ENCODE measurements at regions not wholly inside any gene's neighbourhood (a gene's known extent, or its start where the extent isn't known, plus 50 kb on each side); places are given as distances from the start of the nearest gene placed in this dataset.
"Not testable (repeated sequence)": the region's sequence is repeated elsewhere in the genome, so short reads cannot be mapped to it uniquely, and the experiment has no call there.

DNA sequence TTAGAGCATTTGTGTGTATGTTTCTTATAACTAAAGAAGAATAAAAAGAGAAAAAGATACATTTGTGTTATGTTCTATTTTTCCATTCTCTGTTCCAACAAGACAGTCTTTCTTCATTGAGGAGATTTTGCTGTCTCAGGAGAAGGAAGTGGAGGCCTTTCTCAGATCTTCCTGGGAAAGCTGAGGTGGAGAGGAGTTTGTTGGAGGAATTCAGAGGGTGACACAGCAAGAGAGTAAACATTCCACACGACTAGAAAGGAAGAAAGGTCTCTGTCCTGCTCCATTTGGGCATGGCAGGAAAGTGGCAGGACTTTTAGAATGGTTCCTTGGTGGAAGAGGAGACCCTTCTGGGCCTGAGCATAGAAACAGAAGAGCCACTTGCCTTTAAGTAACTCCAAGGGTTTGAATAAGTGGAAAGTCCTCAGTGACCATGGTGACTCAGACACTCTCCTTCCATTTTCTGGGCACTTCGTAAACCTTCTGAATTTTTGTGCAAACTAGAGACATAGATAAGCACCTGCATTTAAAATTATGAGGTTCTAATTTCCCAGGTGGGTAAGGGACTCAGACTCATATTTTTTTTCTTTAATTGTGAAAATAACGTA is 52.3 kb upstream of the COL5A2 start:
- Histone ChIP-seq H3K4me1 (ENCODE audit: control insufficient read depth, insufficient read depth, low read length) (no peaks in the 10 kb centered on the region), H3K36me3 (ENCODE audit: control insufficient read depth, insufficient read depth, low read length) (no peaks in the 10 kb centered on the region), H3K9ac (ENCODE audit: low read depth, low read length) (no peak overlapping the region), H3K9me3 (ENCODE audit: control insufficient read depth, insufficient read depth, low read length) (no peaks in the 10 kb centered on the region), H3K27me3 (ENCODE audit: control insufficient read depth, insufficient read depth, low read length) (no peaks in the 10 kb centered on the region), H3K4me3 (ENCODE audit: low read depth, low read length) (no peak overlapping the region)

DNA sequence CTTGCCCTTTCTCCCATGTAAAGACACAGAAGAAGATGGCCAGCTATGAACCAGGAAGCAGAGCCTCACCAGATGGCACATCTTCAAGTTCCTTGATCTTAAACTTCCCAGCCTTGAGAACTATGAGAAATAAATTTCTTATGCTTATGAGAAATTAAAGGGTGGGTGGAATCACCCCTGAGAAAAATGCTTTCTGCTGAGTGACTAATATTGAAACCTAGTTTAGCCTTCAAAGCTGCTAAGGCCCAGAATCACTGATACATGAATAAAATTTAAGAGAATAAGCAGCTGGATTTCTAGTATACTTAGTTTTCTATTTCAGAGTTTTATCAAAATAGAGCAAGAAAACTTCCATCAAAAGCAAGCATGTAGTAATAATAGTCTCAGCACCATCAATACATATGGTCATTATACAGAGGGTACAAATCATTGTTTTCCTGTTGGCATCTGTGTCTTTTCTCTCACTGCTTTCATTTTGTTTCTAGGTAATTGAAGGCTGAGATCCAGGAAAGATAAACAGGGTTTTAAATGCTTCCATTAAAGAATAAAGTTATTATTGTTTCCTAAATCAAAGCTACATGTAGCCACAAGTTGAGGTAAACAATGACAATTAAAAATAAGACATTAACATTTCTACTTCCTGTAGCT is 53.3 kb upstream of the COL5A2 start:
- Histone ChIP-seq H3K27me3 (ENCODE audit: control insufficient read depth, insufficient read depth, low read length) (no peaks in the 10 kb centered on the region), H3K4me3 (ENCODE audit: low read depth, low read length) (no peak overlapping the region), H3K36me3 (ENCODE audit: control insufficient read depth, insufficient read depth, low read length) (no peaks in the 10 kb centered on the region), H3K4me1 (ENCODE audit: control insufficient read depth, insufficient read depth, low read length) (no peaks in the 10 kb centered on the region), H3K9ac (ENCODE audit: low read depth, low read length) (no peak overlapping the region), H3K9me3 (ENCODE audit: control insufficient read depth, insufficient read depth, low read length) (no peaks in the 10 kb centered on the region)

DNA sequence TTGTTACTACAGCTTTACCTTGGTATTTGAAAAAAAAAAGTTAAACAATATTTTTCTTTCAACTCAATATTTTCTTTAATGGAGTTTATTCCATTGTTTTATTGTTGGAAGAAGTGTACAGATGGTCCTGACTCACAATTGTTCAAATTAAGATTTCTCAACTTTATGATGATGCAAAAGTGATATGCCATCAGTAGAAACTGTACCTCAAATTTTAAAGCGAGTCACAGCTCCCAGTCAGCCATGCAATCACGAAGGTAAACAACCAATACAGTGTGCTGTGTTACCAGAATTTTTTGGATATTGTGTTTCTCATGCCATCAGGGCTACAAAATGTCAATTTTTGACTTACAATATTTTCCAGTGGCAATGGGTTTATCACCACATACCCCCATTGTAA is 54.0 kb upstream of the COL5A2 start:
- no peak overlapping the region for H3K9ac ChIP-seq (ENCODE audit: low read depth, low read length)
- no peaks in the 10 kb centered on the region for H3K9me3 ChIP-seq (ENCODE audit: control insufficient read depth, insufficient read depth, low read length)
- no peak overlapping the region for H3K4me3 ChIP-seq (ENCODE audit: low read depth, low read length)
- H3K4me1 ChIP-seq (ENCODE audit: control insufficient read depth, insufficient read depth, low read length): no peaks in the 10 kb centered on the region
- no peaks in the 10 kb centered on the region for H3K27me3 ChIP-seq (ENCODE audit: control insufficient read depth, insufficient read depth, low read length)
- no peaks in the 10 kb centered on the region for H3K36me3 ChIP-seq (ENCODE audit: control insufficient read depth, insufficient read depth, low read length)

DNA sequence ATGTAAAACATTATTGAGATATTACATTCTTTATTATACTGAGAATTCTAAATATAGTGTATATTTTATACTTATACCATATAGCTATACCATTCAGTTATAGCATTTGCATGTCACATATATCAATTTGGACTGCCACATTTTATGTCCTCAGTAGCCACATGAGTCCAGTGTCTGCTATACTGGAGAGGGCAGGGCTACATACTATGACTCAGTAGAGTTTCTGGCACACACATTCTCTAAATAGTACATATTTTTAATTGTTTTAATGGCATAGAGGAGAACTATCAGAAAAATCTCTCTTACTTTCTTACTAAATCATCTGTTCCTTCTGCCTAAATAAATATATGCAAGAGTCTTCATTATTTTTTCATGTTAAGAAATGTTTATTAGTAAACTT is 55.4 kb upstream of the COL5A2 start:
- Histone ChIP-seq H3K4me3 (ENCODE audit: low read depth, low read length) (no peak overlapping the region), H3K9me3 (ENCODE audit: control insufficient read depth, insufficient read depth, low read length) (no peaks in the 10 kb centered on the region), H3K27me3 (ENCODE audit: control insufficient read depth, insufficient read depth, low read length) (no peaks in the 10 kb centered on the region), H3K9ac (ENCODE audit: low read depth, low read length) (no peak overlapping the region), H3K4me1 (ENCODE audit: control insufficient read depth, insufficient read depth, low read length) (no peaks in the 10 kb centered on the region), H3K36me3 (ENCODE audit: control insufficient read depth, insufficient read depth, low read length) (no peaks in the 10 kb centered on the region)

DNA sequence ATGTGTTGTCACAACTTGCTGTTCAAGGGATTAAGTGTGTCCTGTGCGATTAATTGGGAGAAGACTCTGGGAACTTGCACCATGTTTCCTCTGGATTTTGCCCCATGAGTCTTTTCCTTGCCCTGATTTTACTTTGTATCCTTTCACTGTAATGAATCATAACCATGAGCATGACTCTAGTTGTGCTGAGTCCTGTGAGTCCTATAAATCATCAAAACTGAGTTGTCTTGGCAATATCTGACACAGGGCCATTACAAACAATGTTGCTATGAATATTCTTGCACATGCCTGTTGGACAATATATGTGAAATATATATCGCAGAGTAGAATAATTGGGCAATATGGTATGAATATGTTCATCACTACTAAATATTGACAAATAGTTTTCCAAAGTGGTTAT is 56.5 kb upstream of the COL5A2 start:
- Histone ChIP-seq H3K27me3 (ENCODE audit: control insufficient read depth, insufficient read depth, low read length) (no peaks in the 10 kb centered on the region), H3K4me3 (ENCODE audit: low read depth, low read length) (no peak overlapping the region), H3K36me3 (ENCODE audit: control insufficient read depth, insufficient read depth, low read length) (no peaks in the 10 kb centered on the region), H3K4me1 (ENCODE audit: control insufficient read depth, insufficient read depth, low read length) (no peaks in the 10 kb centered on the region), H3K9ac (ENCODE audit: low read depth, low read length) (no peak overlapping the region), H3K9me3 (ENCODE audit: control insufficient read depth, insufficient read depth, low read length) (no peaks in the 10 kb centered on the region)

DNA sequence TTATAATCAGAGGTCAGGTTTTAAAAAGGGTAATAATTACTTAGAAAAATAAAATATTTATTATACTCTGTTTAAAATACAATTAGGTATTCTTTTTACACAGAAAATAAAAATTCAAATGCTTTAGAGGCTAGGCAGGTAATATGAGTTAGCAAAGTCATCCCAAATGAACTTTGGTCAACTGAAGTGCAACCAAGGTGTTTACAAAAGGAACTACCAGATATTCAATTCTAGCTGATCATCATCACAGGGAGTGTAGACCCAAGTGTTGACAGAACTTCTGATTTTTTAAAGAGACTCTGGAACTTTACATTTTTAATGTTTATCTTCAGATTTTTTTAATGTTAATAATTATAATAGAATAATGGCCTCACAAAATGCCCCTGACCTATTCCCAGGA is 59.3 kb upstream of the COL5A2 start:
- no peaks in the 10 kb centered on the region for H3K4me1 ChIP-seq (ENCODE audit: control insufficient read depth, insufficient read depth, low read length)
- H3K36me3 ChIP-seq (ENCODE audit: control insufficient read depth, insufficient read depth, low read length): no peaks in the 10 kb centered on the region
- no peaks in the 10 kb centered on the region for H3K9me3 ChIP-seq (ENCODE audit: control insufficient read depth, insufficient read depth, low read length)
- H3K9ac ChIP-seq (ENCODE audit: low read depth, low read length): no peak overlapping the region
- no peaks in the 10 kb centered on the region for H3K27me3 ChIP-seq (ENCODE audit: control insufficient read depth, insufficient read depth, low read length)
- H3K4me3 ChIP-seq (ENCODE audit: low read depth, low read length): no peak overlapping the region

DNA sequence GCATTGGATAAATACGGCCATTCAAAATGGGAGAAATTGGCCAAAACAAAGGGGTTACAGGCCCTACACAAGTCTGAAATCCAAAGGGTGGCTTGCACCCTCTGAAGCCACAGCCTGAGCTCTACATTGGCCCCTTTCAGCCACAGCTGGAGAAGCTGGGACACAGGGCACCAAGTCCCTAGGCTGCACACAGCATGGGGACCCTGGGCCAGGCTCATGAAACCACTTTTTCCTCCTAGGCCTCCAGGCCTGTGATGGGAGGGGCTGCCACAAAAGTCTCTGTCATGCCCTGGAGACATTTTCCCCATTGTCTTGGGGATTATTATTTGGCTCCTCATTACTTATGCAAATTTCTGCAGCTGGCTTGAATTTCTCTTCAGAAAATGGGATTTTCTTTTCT is 64.3 kb upstream of the COL5A2 start:
- H3K27me3 ChIP-seq (ENCODE audit: control insufficient read depth, insufficient read depth, low read length); H3K4me1 ChIP-seq (ENCODE audit: control insufficient read depth, insufficient read depth, low read length); H3K4me3 ChIP-seq (ENCODE audit: low read depth, low read length); H3K9ac ChIP-seq (ENCODE audit: low read depth, low read length); H3K36me3 ChIP-seq (ENCODE audit: control insufficient read depth, insufficient read depth, low read length); H3K9me3 ChIP-seq (ENCODE audit: control insufficient read depth, insufficient read depth, low read length): not testable (repeated sequence)

DNA sequence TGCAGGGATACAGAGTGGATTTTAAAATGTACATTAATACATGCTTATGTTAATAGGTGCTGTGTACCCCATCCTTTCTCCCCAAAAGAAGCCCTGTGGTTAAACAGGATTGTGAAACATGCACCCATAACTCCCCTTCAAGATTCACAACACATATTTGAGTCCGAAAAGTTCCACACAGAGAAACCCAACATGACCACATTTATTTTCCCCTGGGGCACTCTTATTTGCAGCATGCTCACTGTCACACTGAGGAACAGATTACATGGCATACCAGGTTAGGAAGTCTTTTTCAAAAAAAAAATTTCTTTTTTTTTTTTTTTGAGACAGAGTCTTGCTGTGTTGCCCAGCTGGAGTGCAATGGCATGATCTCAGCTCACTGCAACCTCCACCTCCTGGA is 67.7 kb upstream of the COL5A2 start:
- Histone ChIP-seq H3K36me3 (ENCODE audit: control insufficient read depth, insufficient read depth, low read length) (no peaks in the 10 kb centered on the region), H3K9ac (ENCODE audit: low read depth, low read length) (no peak overlapping the region), H3K4me3 (ENCODE audit: low read depth, low read length) (no peak overlapping the region), H3K27me3 (ENCODE audit: control insufficient read depth, insufficient read depth, low read length) (no peaks in the 10 kb centered on the region), H3K9me3 (ENCODE audit: control insufficient read depth, insufficient read depth, low read length) (no peaks in the 10 kb centered on the region), H3K4me1 (ENCODE audit: control insufficient read depth, insufficient read depth, low read length) (no peaks in the 10 kb centered on the region)

DNA sequence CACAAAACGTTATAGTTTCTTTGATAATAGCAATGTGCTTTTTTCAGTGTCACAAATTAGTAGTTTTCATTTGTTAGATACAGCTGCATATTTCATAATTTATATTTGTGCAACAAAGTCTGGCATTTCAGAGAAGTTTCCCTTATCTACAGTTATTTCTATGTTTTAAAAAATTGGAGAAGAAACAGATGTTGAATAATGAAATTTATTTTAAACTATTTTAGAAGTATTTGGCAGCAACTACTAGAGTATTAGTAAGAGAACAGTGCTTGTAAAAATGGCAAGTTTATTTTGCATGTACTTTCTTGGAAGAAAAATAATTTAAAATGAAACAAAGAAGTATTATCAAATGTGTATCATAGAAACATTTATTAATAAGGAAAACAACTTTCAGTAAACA is 68.6 kb upstream of the COL5A2 start:
- Histone ChIP-seq H3K4me3 (ENCODE audit: low read depth, low read length) (no peak overlapping the region), H3K27me3 (ENCODE audit: control insufficient read depth, insufficient read depth, low read length) (no peaks in the 10 kb centered on the region), H3K9me3 (ENCODE audit: control insufficient read depth, insufficient read depth, low read length) (no peaks in the 10 kb centered on the region), H3K36me3 (ENCODE audit: control insufficient read depth, insufficient read depth, low read length) (no peaks in the 10 kb centered on the region), H3K4me1 (ENCODE audit: control insufficient read depth, insufficient read depth, low read length) (no peaks in the 10 kb centered on the region), H3K9ac (ENCODE audit: low read depth, low read length) (no peak overlapping the region)

DNA sequence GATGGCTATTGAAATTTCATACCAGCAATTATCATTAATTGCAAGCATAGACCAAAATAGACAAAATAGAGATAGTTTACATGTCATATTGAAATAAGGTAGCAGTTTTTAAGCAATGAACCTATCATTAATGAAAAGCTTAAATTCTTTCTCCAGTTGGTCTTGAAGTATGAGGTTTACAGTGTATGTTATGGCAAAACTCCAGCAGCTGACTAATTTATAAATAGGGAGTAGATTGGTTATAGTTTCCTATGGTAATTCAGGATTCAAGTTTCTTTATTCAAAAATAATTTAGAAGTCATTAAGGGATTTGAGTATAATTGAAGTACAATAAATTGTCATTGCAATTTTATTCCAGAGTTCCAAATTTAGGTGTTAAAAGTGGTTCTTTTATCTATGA is 69.6 kb upstream of the COL5A2 start:
- no peaks in the 10 kb centered on the region for H3K27me3 ChIP-seq (ENCODE audit: control insufficient read depth, insufficient read depth, low read length)

DNA sequence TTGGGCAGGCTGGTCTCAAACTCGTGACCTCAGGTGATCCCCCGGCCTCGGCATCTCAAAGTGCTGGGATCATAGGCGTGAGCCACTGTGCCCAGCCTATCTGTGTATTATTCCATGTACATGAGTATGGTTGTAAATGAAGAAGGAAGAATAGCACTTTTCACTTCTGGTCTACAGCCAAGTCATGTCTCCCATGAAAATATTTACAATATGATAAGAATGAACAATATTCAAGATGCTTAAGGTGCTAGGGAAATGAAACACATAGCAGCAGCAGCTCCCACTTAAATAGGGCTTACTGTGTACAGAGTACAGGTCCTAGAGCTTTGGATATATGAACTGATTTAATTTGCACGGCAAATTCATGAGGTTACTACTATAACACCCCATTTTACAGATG is 70.3 kb upstream of the COL5A2 start:
- H3K27me3 ChIP-seq (ENCODE audit: control insufficient read depth, insufficient read depth, low read length): no peaks in the 10 kb centered on the region
- H3K4me3 ChIP-seq (ENCODE audit: low read depth, low read length): no peak overlapping the region
- no peaks in the 10 kb centered on the region for H3K36me3 ChIP-seq (ENCODE audit: control insufficient read depth, insufficient read depth, low read length)
- no peaks in the 10 kb centered on the region for H3K9me3 ChIP-seq (ENCODE audit: control insufficient read depth, insufficient read depth, low read length)
- H3K9ac ChIP-seq (ENCODE audit: low read depth, low read length): no peak overlapping the region
- no peaks in the 10 kb centered on the region for H3K4me1 ChIP-seq (ENCODE audit: control insufficient read depth, insufficient read depth, low read length)

More for the DNA sequence above, 69.6 kb upstream of the COL5A2 start:
- Histone ChIP-seq H3K9ac (ENCODE audit: low read depth, low read length) (no peak overlapping the region), H3K36me3 (ENCODE audit: control insufficient read depth, insufficient read depth, low read length) (no peaks in the 10 kb centered on the region), H3K9me3 (ENCODE audit: control insufficient read depth, insufficient read depth, low read length) (no peaks in the 10 kb centered on the region), H3K4me3 (ENCODE audit: low read depth, low read length) (no peak overlapping the region), H3K4me1 (ENCODE audit: control insufficient read depth, insufficient read depth, low read length) (no peaks in the 10 kb centered on the region)

DNA sequence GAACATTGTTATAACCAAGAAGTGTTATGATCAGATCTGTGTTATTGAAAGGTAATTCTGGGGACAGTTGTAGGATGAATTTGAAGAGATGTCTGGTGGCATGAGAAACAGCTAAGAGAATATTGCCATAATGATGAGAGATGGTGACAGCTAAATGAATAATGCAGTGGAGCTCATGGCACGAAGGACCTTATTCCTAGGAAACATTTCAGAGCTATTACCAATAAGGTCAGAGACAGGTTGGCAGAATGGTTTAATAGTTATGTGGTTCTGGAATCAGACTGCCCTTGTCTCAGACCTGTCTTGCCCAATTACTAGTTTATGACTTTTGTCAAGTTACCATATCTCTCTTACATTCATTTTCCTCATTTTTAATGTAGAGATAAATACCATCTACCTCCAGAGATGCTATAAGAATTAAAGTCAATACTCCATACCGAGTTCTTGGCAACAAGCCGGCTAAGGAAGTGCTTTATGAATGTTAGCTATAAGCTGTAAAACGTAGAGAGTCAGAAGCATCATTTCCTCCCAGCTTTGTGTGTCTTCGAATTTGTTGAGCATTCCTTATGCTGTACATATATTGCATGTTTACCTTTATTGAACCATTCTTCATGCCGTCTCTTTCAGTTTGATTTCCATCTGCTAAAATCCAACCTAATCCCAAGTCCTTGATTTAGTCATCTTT is 73.6 kb upstream of the COL5A2 start:
- Histone ChIP-seq H3K27me3 (ENCODE audit: control insufficient read depth, insufficient read depth, low read length) (no peaks in the 10 kb centered on the region), H3K4me3 (ENCODE audit: low read depth, low read length) (no peak overlapping the region), H3K9ac (ENCODE audit: low read depth, low read length) (no peak overlapping the region), H3K9me3 (ENCODE audit: control insufficient read depth, insufficient read depth, low read length) (no peaks in the 10 kb centered on the region), H3K4me1 (ENCODE audit: control insufficient read depth, insufficient read depth, low read length) (no peaks in the 10 kb centered on the region), H3K36me3 (ENCODE audit: control insufficient read depth, insufficient read depth, low read length) (no peaks in the 10 kb centered on the region)

Measured in iPS-15b (cell line).